HUDEP-2 (cell line): ENCODE measurements at regions not wholly inside any gene's neighbourhood (a gene's known extent, or its start where the extent isn't known, plus 50 kb on each side); places are given as distances from the start of the nearest gene placed in this dataset.
A peak's percentile ranks its signal among the peaks of the same experiment; 100 is the strongest.

Experiments used
- DNase-seq, 76 experiments: peaks; one replicate each; lab custom pipeline; 2025; ENCODE audit not compliant: unreplicated experiment in 76 of 76; lab: John Stamatoyannopoulos, UW

- no peak for DNase-seq
Measured at GRCh38 chr22:49326558-49326957, 501.1 kb downstream of the BRD1 start.

GRCh38 chr22:49325531-49326395, 501.9 kb downstream of the BRD1 start:
- DNase-seq, result no peak

GRCh38 chr22:49324527-49325491, 502.9 kb downstream of the BRD1 start:
- no peak for DNase-seq

- DNase-seq, result no peak
Measured at GRCh38 chr22:49323751-49324415, 503.8 kb downstream of the BRD1 start.

- no peak for DNase-seq
Measured at GRCh38 chr22:49322861-49323622, 504.6 kb downstream of the BRD1 start.

GRCh38 chr22:49322231-49322630, 505.4 kb downstream of the BRD1 start:
- DNase-seq, result no peak

- no peak for DNase-seq
Measured at GRCh38 chr22:49321477-49322055, 506.1 kb downstream of the BRD1 start.

- DNase-seq, result no peak
Measured at GRCh38 chr22:49320714-49321476, 506.8 kb downstream of the BRD1 start.

- peak in 1 of 76 experiments; percentile 0 for DNase-seq
Measured at GRCh38 chr22:49317369-49317768, 510.3 kb downstream of the BRD1 start.

- DNase-seq, result no peak
Measured at GRCh38 chr22:49312601-49313000, 515.1 kb downstream of the BRD1 start.

- no peak for DNase-seq
Measured at GRCh38 chr22:49310354-49310753, 517.3 kb downstream of the BRD1 start.

- no peak for DNase-seq
Measured at GRCh38 chr22:49308300-49308699, 519.4 kb downstream of the BRD1 start.

- no peak for DNase-seq
Measured at GRCh38 chr22:49307870-49308269, 519.8 kb downstream of the BRD1 start.

GRCh38 chr22:49307481-49307830, 520.2 kb downstream of the BRD1 start:
- no peak for DNase-seq

- no peak for DNase-seq
Measured at GRCh38 chr22:49306632-49307480, 520.8 kb downstream of the BRD1 start.

GRCh38 chr22:49305966-49306631, 521.6 kb downstream of the BRD1 start:
- DNase-seq, result no peak

GRCh38 chr22:49305214-49305965, 522.3 kb downstream of the BRD1 start:
- DNase-seq, result peak in 51 of 76 experiments; percentile 1 to 73 (median 32)
